GM12878 (cell line): ENCODE measurements at regions not wholly inside any gene's neighbourhood (a gene's known extent, or its start where the extent isn't known, plus 50 kb on each side); places are given as distances from the start of the nearest gene placed in this dataset.

Experiments
- ATAC-seq: fragments of 200-7000 bp; cut with Tn5 transposase; 3 replicates; pipeline ENCODE4 v1.9.1; 2020; ENCODE audit warnings: mild to moderate bottlenecking, moderate library complexity
- BruUV-seq: library from RNA; stranded (reverse); fragments of 400-500 nt; replicated peaks from 2 replicates; lab custom pipeline; 2021; lab: Mats Ljungman, UMichigan
- CTCF ChIA-PET: fragments of 300-600 bp; sonication (Branson Sonifier 250); formaldehyde crosslinking; extraction: SDS; loops from one replicate; lab custom pipeline; 2021; ENCODE audit warnings: inconsistent platforms; lab: Yijun Ruan, JAX
- POLR2A ChIA-PET: fragments of 350-600 bp; formaldehyde crosslinking; extraction: SDS; loops from one replicate; lab custom pipeline; 2021; ENCODE audit warnings: inconsistent platforms; lab: Charles Lee
- RAD21 ChIA-PET: fragments of 300-600 bp; sonication (Branson Sonifier 250); formaldehyde crosslinking; loops from one replicate; lab custom pipeline; 2023; ENCODE audit warnings: antibody characterized with exemption; ENCODE audit not compliant: unreplicated experiment; lab: Charles Lee
- SMC1A ChIA-PET: fragments of 300-600 bp; sonication (Branson Sonifier 250); formaldehyde crosslinking; loops from one replicate; lab custom pipeline; 2023; ENCODE audit not compliant: unreplicated experiment, uncharacterized antibody; lab: Charles Lee
- DNase-seq: peaks from one replicate; pipeline ENCODE4 v3.0.0-alpha.2; 2011; ENCODE audit warnings: low read depth, low spot score
- FAIRE-seq: peaks from 3 replicates; lab custom pipeline; 2011; peaks lifted over from hg19 to GRCh38; lab: Jason Lieb, UNC
- H2AFZ ChIP-seq: 2 replicates; pipeline ENCODE4 v1.6.0; 2011; ENCODE audit warnings: low read depth, low read length, control low read depth; ENCODE audit not compliant: control insufficient read depth
- H3K27ac ChIP-seq: 2 replicates; pipeline ENCODE4 v1.5.1; 2011; ENCODE audit warnings: control low read depth; ENCODE audit not compliant: control insufficient read depth, insufficient read depth
- H3K27me3 ChIP-seq, 2 experiments: replicated peaks in 1 of 2; 2 replicates each; pipeline versions ENCODE4 v1.6.0 to v1.6.1; 2011; ENCODE audit warnings: low read length in 1 of 2; ENCODE audit not compliant: control insufficient read depth in 2 of 2, insufficient read depth in 2 of 2
- H3K36me3 ChIP-seq, 2 experiments: 2 replicates each; pipeline ENCODE4 v1.5.1; 2011; ENCODE audit warnings: low read length in 1 of 2; ENCODE audit not compliant: control insufficient read depth in 2 of 2, insufficient read depth in 2 of 2
- H3K4me1 ChIP-seq: 2 replicates; pipeline ENCODE4 v1.6.1; 2011; ENCODE audit warnings: mild to moderate bottlenecking, low read length, moderate library complexity, mixed read lengths; ENCODE audit not compliant: control insufficient read depth, insufficient read depth
- H3K4me2 ChIP-seq: 2 replicates; pipeline ENCODE4 v1.6.0; 2011; ENCODE audit warnings: control low read depth; ENCODE audit not compliant: control insufficient read depth, insufficient read depth
- H3K4me3 ChIP-seq: fragments of 200-600 bp; sonication (generic); 2 replicates; pipeline ENCODE4 v1.5.1; 2016
- H3K79me2 ChIP-seq: 2 replicates; pipeline ENCODE4 v1.6.0; 2011; ENCODE audit warnings: low read length; ENCODE audit not compliant: control insufficient read depth, insufficient read depth
- H3K9ac ChIP-seq: 2 replicates; pipeline ENCODE4 v1.8.0; 2011; ENCODE audit warnings: low read length, control low read depth, mixed read lengths; ENCODE audit not compliant: control insufficient read depth, insufficient read depth
- H3K9me3 ChIP-seq: replicated peaks from 3 replicates; pipeline ENCODE4 v1.5.1; 2011; ENCODE audit warnings: mild to moderate bottlenecking, low read length; ENCODE audit not compliant: control insufficient read depth, insufficient read depth
- H4K20me1 ChIP-seq: 2 replicates; pipeline ENCODE4 v1.6.0; 2011; ENCODE audit not compliant: control insufficient read depth, insufficient read depth
- BCL3 ChIP-seq: IDR thresholded peaks from 2 replicates; pipeline ENCODE4 v1.6.1; 2011; ENCODE audit warnings: borderline replicate concordance, low read depth, mild to moderate bottlenecking, moderate library complexity, low read length; ENCODE audit not compliant: insufficient read depth, poor library complexity, severe bottlenecking
- FOXK2 ChIP-seq: fragments of 450-650 bp; IDR thresholded peaks from 2 replicates; pipeline ENCODE4 v1.6.1; 2017; ENCODE audit warnings: mild to moderate bottlenecking, moderate library complexity
- MTA2 ChIP-seq: fragments of 450-650 bp; IDR thresholded peaks from 2 replicates; pipeline ENCODE4 v1.6.1; 2016; ENCODE audit warnings: low read depth, mild to moderate bottlenecking, moderate library complexity
- MXI1 ChIP-seq: fragments of 150-350 bp; IDR thresholded peaks from 2 replicates; pipeline ENCODE4 v1.6.1; 2011; ENCODE audit warnings: low read depth, mild to moderate bottlenecking, inconsistent platforms, low read length, improper control_type of control experiment
- NFYA ChIP-seq: IDR thresholded peaks from 2 replicates; pipeline ENCODE4 v1.6.1; 2011; ENCODE audit warnings: low read depth, mild to moderate bottlenecking, low read length, improper control_type of control experiment, borderline replicate concordance
- WGBS: methylation state at CpG from one replicate; pipeline ENCODE4 v1.1.6; 2016; ENCODE audit warnings: low lambda C conversion rate; ENCODE audit not compliant: insufficient replicate concordance, insufficient coverage; ENCODE audit errors: missing lambda C conversion rate; 5-methylcytosine and 5-hydroxymethylcytosine counted together
- in situ Hi-C: fragments of 300-500 bp; cut with MboI; formaldehyde crosslinking; loops from 9 replicates; pipeline ENCODE4 v1.14.3; 2018; ENCODE audit warnings: mixed read lengths
- intact Hi-C: fragments of 100-400 bp; cut with micrococcal nuclease; formaldehyde crosslinking; loops from one replicate; pipeline ENCODE4 v1.14.2; 2022; ENCODE audit not compliant: unreplicated experiment
- TF ChIP-seq, protein P1 (sequence below): fragments of 450-650 bp; IDR thresholded peaks from 2 replicates; pipeline ENCODE4 v1.6.1; 2016; ENCODE audit warnings: mild to moderate bottlenecking, moderate library complexity, borderline replicate concordance

DNA sequence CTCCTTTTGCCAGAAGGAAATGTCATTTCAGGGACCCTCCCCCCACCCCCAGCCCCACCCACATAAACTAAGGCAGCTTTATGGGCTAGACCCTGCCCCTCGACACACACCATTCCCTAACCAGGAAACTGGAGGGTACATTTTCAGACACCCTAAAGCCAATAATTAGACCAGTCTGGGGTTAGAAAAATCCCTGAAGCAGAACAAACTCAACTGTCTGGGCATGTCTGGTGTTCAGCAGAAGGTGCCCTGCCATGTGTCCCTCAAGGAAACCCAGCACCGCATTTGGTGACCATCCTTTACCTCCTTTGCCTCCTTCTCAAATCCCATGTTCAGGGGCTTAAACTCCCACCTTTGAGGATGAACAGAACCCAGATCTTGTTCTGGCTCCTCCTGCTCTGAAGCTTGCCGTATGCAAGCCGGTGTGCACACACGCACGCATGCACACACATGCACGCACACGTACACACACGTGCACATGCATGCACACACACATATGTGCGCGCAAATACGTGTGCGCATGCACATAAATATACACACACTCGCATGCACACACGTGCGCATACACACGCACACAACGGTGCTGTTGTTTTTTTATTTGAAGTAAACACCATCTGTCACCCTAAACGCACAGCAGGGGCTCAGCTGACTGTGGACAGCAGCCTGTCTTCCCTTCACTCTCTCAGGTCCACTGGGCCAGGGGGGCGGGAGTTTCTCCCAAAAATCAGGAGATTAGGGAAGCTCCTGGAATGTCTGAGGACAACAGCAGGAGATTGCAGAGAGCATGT lies 156.8 kb upstream of the TNRC6C start:
- Histone ChIP-seq H3K27ac (no peak overlapping the region), H3K4me2 (no peak overlapping the region), H3K4me1 (no peaks in the 10 kb centered on the region), H3K9ac (no peak overlapping the region), H3K4me3 (no peak overlapping the region), H2AFZ (no peak overlapping the region), H3K79me2 (no peaks in the 10 kb centered on the region), H3K27me3 (peaks cover 0 to 7% of the 10 kb centered on the region in 2 experiments; a peak in 2 of 4 replicates), H3K9me3 (no peaks in the 10 kb centered on the region), H4K20me1 (no peaks in the 10 kb centered on the region), H3K36me3 (no peaks in the 10 kb centered on the region)
- TF ChIP-seq MXI1 = no peak
- TF ChIP-seq, protein P1, sequence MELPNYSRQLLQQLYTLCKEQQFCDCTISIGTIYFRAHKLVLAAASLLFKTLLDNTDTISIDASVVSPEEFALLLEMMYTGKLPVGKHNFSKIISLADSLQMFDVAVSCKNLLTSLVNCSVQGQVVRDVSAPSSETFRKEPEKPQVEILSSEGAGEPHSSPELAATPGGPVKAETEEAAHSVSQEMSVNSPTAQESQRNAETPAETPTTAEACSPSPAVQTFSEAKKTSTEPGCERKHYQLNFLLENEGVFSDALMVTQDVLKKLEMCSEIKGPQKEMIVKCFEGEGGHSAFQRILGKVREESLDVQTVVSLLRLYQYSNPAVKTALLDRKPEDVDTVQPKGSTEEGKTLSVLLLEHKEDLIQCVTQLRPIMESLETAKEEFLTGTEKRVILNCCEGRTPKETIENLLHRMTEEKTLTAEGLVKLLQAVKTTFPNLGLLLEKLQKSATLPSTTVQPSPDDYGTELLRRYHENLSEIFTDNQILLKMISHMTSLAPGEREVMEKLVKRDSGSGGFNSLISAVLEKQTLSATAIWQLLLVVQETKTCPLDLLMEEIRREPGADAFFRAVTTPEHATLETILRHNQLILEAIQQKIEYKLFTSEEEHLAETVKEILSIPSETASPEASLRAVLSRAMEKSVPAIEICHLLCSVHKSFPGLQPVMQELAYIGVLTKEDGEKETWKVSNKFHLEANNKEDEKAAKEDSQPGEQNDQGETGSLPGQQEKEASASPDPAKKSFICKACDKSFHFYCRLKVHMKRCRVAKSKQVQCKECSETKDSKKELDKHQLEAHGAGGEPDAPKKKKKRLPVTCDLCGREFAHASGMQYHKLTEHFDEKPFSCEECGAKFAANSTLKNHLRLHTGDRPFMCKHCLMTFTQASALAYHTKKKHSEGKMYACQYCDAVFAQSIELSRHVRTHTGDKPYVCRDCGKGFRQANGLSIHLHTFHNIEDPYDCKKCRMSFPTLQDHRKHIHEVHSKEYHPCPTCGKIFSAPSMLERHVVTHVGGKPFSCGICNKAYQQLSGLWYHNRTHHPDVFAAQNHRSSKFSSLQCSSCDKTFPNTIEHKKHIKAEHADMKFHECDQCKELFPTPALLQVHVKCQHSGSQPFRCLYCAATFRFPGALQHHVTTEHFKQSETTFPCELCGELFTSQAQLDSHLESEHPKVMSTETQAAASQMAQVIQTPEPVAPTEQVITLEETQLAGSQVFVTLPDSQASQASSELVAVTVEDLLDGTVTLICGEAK = no peak
- TF ChIP-seq MTA2 = no peak
- TF ChIP-seq FOXK2 = no peak
- TF ChIP-seq BCL3 = peak; percentile 90
- TF ChIP-seq NFYA = no peak
- intact Hi-C loops (no loop called here), in situ Hi-C loops (no loop called here)
- DNase-seq = no peak
- POLR2A ChIA-PET = no interaction called here
- FAIRE-seq = no peak
- 51% methylated on average over 20 of the region's 20 CpGs for WGBS
- no TSS peak for BruUV-seq
- SMC1A ChIA-PET = no interaction called here
- CTCF ChIA-PET = no interaction called here
- RAD21 ChIA-PET = no interaction called here
- no peak for ATAC-seq
